Dendritic cell treated with granulocyte-macrophage colony-stimulating factor and Interleukin-4, amounts not matched to agents 40 ng/mL and 50 ng/mL, for 4 days (primary cell): ENCODE measurements at regions not wholly inside any gene's neighbourhood (a gene's known extent, or its start where the extent isn't known, plus 50 kb on each side); places are given as distances from the start of the nearest gene placed in this dataset.

Experiments
- H3K27ac Mint-ChIP-seq: one replicate; pipeline ENCODE4 v1.8.0; 2022; ENCODE audit warnings: mild to moderate bottlenecking, mixed read lengths
- H3K27me3 Mint-ChIP-seq: one replicate; pipeline ENCODE4 v1.8.0; 2022; ENCODE audit warnings: mild to moderate bottlenecking, mixed read lengths
- H3K36me3 Mint-ChIP-seq: one replicate; pipeline ENCODE4 v1.8.0; 2022; ENCODE audit warnings: low read depth, mixed read lengths
- H3K4me1 Mint-ChIP-seq: one replicate; pipeline ENCODE4 v1.8.0; 2022; ENCODE audit warnings: low read depth, mixed read lengths
- H3K4me3 Mint-ChIP-seq: one replicate; pipeline ENCODE4 v1.8.0; 2022; ENCODE audit warnings: mild to moderate bottlenecking, moderate library complexity, mixed read lengths
- H3K9me3 Mint-ChIP-seq: one replicate; pipeline ENCODE4 v1.8.0; 2022; ENCODE audit warnings: mixed read lengths
- intact Hi-C: fragments of 100-400 bp; cut with micrococcal nuclease; formaldehyde crosslinking; loops from one replicate; pipeline ENCODE4 v1.15.0; 2022

DNA sequence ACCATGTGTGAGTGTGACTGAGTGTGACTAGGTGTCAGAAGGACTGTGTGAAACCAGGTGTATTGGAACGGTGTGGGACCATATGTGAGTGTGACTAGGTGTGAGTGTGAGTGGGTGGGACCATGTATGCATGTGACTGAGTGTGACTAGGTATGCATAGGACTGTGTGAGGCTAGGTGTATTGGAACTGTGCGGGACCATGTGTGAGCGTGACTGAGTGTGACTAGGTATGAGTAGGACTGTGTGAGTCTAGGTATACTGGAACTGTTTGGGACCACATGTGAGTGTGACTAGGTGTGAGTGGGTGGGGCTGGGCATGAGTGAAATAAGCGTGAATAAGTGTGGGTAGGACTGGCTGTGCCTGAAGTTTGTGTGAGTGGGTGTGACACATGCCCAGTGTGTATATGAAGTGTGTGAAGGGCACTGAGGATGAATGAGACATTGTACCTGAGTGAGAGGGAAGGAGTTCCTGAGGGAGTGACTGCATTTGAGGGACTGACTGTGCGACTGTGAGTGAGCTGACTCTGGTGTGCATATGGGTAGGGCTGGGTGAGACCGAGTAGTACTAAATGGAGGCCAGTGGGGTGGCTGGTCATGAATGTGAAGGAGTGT is 247.0 kb upstream of the CCDC54 start:
- no peaks in the 10 kb centered on the region for H3K36me3 Mint-ChIP-seq
- peaks cover 15% of the 10 kb centered on the region for H3K9me3 Mint-ChIP-seq
- H3K4me1 Mint-ChIP-seq: no peaks in the 10 kb centered on the region
- intact Hi-C loops: no loop called here
- no peak overlapping the region for H3K4me3 Mint-ChIP-seq
- H3K27me3 Mint-ChIP-seq: no peaks in the 10 kb centered on the region
- H3K27ac Mint-ChIP-seq: no peak overlapping the region

DNA sequence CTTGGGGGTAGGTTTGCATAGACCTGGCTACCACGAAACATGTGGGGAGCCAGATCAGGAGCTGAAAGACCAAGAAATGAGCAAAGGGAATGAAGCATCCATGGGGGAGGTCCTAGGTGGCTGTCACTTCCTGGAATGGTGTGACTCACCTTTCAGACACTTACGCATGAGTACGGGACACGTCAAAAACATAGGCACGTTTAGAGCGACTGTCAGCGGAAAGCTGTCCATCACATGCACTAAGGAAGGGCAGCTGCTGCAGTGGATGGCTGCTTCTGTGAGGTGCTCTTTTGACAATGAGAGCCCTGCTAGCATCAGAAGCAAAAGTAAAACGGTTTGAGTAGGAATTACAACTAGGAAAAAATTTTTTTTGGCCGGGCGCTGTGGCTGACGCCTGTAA is 244.6 kb upstream of the CCDC54 start:
- H3K36me3 Mint-ChIP-seq: no peaks in the 10 kb centered on the region
- H3K27me3 Mint-ChIP-seq: no peaks in the 10 kb centered on the region
- no peak overlapping the region for H3K27ac Mint-ChIP-seq
- no peaks in the 10 kb centered on the region for H3K4me1 Mint-ChIP-seq
- intact Hi-C loops: no loop called here
- H3K4me3 Mint-ChIP-seq: no peak overlapping the region
- peaks cover 15% of the 10 kb centered on the region for H3K9me3 Mint-ChIP-seq

DNA sequence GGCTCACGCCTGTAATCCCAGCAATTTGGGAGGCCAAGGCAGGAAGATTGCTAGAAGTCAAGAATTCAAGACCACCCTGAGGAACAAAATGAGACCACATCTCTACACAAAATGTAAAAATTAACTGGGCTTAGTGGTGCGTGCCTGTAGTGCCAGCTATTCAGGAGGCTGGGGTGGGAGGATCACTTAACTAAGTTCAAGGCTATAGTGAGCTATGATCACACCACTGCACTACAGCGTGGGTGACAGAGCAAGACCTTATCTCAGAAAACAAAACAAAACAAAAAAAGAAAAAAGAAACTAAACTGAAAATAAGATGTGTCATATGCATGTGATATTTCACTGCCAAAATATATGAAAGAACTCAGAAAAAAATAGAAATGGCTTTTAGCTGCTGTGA is 243.3 kb upstream of the CCDC54 start:
- intact Hi-C loops: no loop called here
- no peak overlapping the region for H3K27ac Mint-ChIP-seq
- H3K36me3 Mint-ChIP-seq: no peaks in the 10 kb centered on the region
- peaks cover 15% of the 10 kb centered on the region for H3K9me3 Mint-ChIP-seq
- H3K27me3 Mint-ChIP-seq: no peaks in the 10 kb centered on the region
- no peaks in the 10 kb centered on the region for H3K4me1 Mint-ChIP-seq
- H3K4me3 Mint-ChIP-seq: no peak overlapping the region

DNA sequence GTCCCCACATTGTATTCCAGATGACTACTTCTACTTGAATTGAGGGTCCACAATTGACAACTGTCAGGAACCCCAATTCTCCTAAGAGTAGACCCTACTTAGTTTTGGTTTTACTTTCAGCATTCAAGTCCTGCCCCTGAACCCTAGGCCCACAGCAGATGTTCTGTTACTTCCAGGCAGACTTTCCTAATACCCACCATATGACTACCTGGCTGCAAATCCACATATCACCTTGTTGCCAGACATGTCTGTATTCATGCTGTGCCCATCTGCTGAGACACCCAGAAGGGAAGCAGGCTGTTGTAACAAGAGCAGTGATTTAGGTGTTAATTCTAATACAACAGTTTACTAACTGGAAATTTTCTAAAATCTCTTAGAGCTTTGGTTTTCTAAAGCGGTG is 235.1 kb upstream of the CCDC54 start:
- Mint-ChIP-seq H3K27me3 (no peaks in the 10 kb centered on the region), H3K4me1 (no peaks in the 10 kb centered on the region), H3K27ac (no peak overlapping the region), H3K9me3 (peaks cover 59% of the 10 kb centered on the region), H3K4me3 (no peak overlapping the region), H3K36me3 (no peaks in the 10 kb centered on the region)
- intact Hi-C loops: no loop called here

DNA sequence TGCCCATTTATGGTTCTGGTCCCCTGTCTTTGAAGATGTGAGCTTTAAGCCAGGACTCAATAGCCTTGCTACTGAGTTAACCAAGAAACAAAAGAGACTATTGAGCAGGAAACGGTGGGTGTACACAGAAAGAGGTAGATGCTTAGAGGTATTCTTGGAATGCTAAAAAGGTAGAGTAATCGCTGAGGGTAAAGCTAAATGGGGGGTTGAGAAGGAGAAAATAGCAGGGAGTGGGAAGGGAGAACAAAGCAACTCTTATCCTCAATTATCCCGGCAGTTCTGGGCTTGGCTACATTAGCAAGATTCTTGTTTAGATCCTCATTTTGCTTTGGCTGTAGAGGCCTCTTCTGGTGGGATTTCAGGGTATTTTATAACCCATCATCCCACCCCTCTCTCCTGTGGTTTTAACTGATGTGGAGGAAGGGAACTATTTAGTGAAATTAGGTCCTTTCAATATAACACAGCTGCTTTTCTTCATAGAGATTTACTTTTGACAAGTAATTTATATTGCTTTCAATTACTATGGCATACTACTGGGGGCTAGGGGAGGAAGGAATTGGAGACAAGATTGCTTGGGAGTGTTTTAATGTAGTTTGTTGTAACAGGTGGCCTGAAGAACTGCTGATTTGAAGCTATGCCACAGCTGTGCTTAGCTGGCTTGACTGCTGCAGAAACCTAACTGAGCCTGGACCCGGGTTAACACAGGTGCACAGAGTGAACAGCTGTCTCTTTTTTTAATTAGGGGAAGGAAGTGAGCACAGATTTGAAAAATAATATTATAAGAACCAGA is 234.3 kb upstream of the CCDC54 start:
- Mint-ChIP-seq H3K4me3 (no peak overlapping the region), H3K9me3 (peaks cover 61% of the 10 kb centered on the region), H3K4me1 (no peaks in the 10 kb centered on the region), H3K36me3 (no peaks in the 10 kb centered on the region), H3K27me3 (no peaks in the 10 kb centered on the region), H3K27ac (no peak overlapping the region)
- intact Hi-C loops: no loop called here

DNA sequence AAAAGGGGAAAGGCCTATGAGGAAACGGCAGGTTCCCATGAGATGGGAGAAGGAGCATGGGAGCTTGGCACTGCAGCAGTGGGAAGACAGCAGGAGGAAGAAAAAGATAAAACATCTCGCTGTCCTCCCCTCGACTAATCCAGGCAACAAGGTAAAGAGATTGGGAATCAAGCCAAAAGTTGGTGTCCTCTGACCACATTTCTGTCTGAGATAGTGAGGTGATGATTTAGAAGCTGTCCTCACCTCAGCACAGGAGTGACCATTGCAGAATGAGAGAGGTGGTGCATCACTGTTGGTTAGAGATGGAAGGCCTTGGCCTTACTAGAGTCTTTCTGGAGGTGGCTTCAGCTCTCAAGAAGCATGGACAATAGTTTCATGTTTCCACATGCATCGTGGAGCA is 226.6 kb upstream of the CCDC54 start:
- no peaks in the 10 kb centered on the region for H3K36me3 Mint-ChIP-seq

DNA sequence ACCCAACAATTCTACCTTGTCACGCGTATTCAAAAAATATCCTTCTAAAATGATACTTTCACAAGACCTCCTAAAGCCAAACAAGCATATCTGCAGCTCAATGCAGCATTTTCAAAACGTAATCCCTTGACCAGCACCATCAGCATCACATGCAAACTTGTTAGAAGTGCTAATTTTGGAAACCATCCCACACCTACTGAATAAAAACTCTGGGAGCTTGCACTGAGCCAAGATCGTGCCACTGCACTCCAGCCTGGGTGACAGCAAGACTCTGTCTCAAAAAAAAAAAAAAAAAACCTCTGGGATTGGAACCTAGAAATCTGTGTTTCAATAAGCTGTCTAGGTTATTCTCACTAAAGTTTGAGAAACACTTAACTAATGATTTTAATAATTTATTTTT is 223.3 kb upstream of the CCDC54 start:
- Mint-ChIP-seq H3K4me1 (no peaks in the 10 kb centered on the region), H3K4me3 (no peak overlapping the region), H3K36me3 (no peaks in the 10 kb centered on the region), H3K27me3 (no peaks in the 10 kb centered on the region), H3K9me3 (peaks cover 55% of the 10 kb centered on the region), H3K27ac (no peak overlapping the region)
- intact Hi-C loops: no loop called here

More for the DNA sequence above, 226.6 kb upstream of the CCDC54 start:
- intact Hi-C loops: no loop called here
- H3K27me3 Mint-ChIP-seq: no peaks in the 10 kb centered on the region
- H3K4me3 Mint-ChIP-seq: no peak overlapping the region
- H3K27ac Mint-ChIP-seq: no peak overlapping the region
- H3K9me3 Mint-ChIP-seq: peaks cover 39% of the 10 kb centered on the region
- no peaks in the 10 kb centered on the region for H3K4me1 Mint-ChIP-seq

DNA sequence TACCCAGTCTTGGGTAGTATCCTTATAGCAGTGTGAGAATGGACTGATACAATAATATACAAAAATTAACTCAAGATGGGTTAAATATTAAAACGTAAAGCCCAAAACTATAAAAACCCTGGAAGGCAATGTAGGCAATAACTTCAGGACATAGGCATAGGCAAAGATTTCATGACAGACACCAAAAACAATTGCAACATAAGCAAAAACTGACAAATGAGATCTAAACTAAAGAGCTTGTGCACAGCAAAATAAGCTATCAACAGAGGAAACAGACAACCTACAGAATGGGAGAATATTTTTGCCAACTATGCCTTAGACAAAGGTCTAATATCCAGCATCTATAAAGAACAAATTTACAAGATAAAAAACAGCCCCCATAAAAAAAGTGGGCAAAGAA is 204.8 kb upstream of the CCDC54 start:
- Mint-ChIP-seq H3K9me3 (peaks cover 85% of the 10 kb centered on the region), H3K4me1 (no peaks in the 10 kb centered on the region), H3K27me3 (no peaks in the 10 kb centered on the region), H3K4me3 (no peak overlapping the region), H3K36me3 (no peaks in the 10 kb centered on the region), H3K27ac (no peak overlapping the region)
- intact Hi-C loops: no loop called here

DNA sequence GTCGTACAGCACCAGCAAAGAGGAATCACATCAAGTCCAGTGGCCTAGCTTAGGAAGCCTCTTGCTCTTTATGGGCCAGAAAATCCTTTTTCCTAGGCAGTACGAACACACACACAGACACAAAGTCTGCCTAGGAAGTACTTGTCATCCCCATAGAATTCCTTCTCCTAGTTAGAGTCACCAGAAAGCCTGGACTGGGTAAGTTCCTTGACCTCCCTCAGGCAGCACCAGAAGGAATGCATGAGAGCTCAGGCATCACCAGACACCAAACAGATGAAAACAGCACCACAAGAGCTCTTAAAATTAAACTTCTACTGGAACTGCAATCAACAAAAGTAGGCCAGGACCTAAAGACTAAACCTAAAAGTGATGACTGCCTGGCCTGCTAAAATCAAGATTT is 192.9 kb upstream of the CCDC54 start:
- intact Hi-C loops: no loop called here
- Mint-ChIP-seq H3K36me3 (no peaks in the 10 kb centered on the region), H3K9me3 (peaks cover 4% of the 10 kb centered on the region), H3K27ac (no peak overlapping the region), H3K27me3 (no peaks in the 10 kb centered on the region), H3K4me1 (no peaks in the 10 kb centered on the region), H3K4me3 (no peak overlapping the region)

DNA sequence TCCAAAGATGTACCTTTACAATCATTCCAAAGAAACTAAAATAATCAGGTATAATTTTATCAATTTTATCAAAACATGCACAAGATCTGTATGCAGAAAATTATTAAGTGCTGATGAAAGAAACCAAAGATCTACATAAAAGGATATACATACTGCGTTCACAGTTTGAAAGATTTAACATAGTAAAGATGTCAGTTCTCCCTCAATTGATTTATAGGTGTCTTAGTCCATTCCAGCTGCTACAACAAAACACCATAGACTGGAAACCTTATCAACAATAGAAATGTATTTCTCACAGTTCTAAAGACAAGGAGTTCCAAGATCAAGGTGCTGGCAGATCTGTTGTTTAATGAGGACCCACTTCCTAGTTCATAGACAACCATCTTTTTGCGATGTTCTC is 189.0 kb upstream of the CCDC54 start:
- Mint-ChIP-seq H3K9me3 (no peaks in the 10 kb centered on the region), H3K27ac (no peak overlapping the region), H3K4me1 (no peaks in the 10 kb centered on the region), H3K27me3 (no peaks in the 10 kb centered on the region), H3K4me3 (no peak overlapping the region), H3K36me3 (no peaks in the 10 kb centered on the region)
- intact Hi-C loops: no loop called here

DNA sequence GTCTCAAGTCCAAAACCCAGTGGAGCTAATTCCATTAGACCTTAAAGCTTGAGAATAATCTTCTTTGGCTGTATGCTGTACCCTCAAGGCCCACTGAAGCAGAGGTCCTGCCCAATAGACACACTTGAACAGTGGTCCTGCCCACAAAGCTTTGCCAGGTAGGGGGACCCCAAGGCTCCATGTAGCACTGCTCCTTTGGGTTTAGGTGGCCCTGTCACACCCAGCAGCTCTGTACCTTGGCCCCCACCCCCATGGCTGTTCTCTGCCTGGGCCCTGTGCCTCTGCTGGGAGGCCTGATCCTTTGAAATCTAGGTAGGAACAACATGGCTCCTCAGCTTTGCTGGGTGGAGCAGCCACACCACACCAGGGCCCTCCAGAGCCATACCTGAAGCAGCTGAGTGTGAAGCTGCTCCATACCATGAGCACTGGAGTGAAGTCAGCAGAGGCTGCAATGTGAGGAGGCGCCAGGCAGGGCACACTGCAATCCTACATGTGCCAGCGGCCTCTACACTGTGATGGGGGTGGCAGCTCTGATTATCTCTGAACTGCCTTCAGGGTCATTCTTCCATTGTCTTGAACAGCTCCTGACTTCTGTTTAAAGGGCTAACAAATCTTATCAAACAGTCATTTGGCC is 188.0 kb upstream of the CCDC54 start:
- intact Hi-C loops: no loop called here
- Mint-ChIP-seq H3K9me3 (no peaks in the 10 kb centered on the region), H3K27ac (no peak overlapping the region), H3K4me3 (no peak overlapping the region), H3K36me3 (no peaks in the 10 kb centered on the region), H3K4me1 (no peaks in the 10 kb centered on the region), H3K27me3 (no peaks in the 10 kb centered on the region)

DNA sequence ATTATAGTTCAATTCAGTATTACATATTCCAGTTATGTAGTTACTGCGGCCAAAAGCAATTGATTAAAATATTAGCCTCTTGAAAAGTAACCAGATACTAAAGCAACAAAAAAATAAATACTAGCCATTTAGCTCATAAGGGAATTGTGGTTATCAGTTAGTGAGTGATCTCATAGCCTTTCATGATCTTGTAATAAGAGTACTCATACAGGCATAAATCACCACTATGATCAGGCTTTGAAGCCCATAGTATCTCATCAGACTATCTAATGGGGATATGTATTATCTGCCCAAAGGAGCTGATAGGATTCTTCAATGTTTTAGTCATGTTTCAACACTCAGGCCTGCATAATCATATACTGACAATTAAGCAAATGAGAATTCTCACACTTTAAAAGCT is 184.1 kb upstream of the CCDC54 start:
- Mint-ChIP-seq H3K36me3 (no peaks in the 10 kb centered on the region), H3K9me3 (peaks cover 7% of the 10 kb centered on the region), H3K4me1 (no peaks in the 10 kb centered on the region), H3K4me3 (no peak overlapping the region), H3K27me3 (no peaks in the 10 kb centered on the region), H3K27ac (no peak overlapping the region)
- intact Hi-C loops: no loop called here

DNA sequence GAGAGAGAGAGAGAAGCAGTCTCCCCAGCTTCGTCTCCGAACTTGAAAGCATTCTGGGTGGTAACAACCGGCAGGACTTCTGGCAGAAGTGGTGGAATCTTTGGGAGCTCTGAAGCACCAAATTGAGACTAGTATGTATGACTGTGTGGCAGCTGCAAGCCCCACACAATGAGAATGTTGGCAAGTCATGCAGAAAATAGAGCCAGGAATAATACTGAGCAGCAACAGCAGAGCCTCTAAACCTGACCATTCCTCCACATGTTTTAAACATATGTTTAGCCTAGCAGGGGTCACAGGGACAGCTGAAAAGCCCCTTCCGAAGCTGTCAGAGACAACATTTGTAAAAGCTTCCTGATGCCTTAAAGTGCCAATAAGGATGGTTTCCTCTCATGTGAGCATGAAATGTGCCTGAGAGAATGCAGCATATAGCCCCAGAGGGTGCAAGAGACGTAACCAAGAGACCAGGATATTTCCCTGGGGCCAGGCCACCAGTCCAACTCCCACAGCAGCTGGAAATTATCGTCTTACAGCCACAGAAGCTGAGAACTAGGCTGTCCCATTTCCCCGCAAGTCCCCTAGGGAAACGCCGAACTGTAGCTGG is 178.6 kb upstream of the CCDC54 start:
- H3K36me3 Mint-ChIP-seq: no peaks in the 10 kb centered on the region
- H3K27me3 Mint-ChIP-seq: no peaks in the 10 kb centered on the region
- H3K4me3 Mint-ChIP-seq: no peak overlapping the region
- intact Hi-C loops: no loop called here
- no peaks in the 10 kb centered on the region for H3K4me1 Mint-ChIP-seq
- peaks cover 7% of the 10 kb centered on the region for H3K9me3 Mint-ChIP-seq
- no peak overlapping the region for H3K27ac Mint-ChIP-seq

DNA sequence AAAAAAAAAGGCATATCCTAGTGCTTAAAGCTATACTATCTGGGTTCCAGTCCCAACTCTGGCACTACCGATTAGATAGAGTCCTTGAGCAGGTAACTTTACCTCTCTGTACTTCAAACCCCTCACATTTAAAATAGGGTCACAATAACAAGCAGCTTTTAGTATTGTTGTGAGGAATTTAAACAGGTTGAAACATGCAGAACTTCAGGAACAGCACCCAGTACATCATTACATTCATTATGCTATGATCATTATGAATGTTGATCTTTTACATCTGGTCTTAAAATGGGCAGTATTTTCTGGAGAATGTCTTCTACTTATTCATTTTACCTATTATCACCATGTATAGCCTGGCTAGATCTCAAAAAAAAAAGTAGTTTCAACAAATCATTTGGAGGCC is 176.1 kb upstream of the CCDC54 start:
- H3K4me1 Mint-ChIP-seq: no peaks in the 10 kb centered on the region
- H3K9me3 Mint-ChIP-seq: no peaks in the 10 kb centered on the region
- intact Hi-C loops: no loop called here
- H3K4me3 Mint-ChIP-seq: no peak overlapping the region
- no peaks in the 10 kb centered on the region for H3K36me3 Mint-ChIP-seq
- H3K27me3 Mint-ChIP-seq: no peaks in the 10 kb centered on the region
- no peak overlapping the region for H3K27ac Mint-ChIP-seq
